GM12878 (cell line): ENCODE measurements at regions not wholly inside any gene's neighbourhood (a gene's known extent, or its start where the extent isn't known, plus 50 kb on each side); places are given as distances from the start of the nearest gene placed in this dataset.

Experiments used
- ATAC-seq: fragments of 200-7000 bp; cut with Tn5 transposase; 3 replicates; pipeline ENCODE4 v1.9.1; 2020; ENCODE audit warnings: mild to moderate bottlenecking, moderate library complexity
- BruUV-seq: library from RNA; stranded (reverse); fragments of 400-500 nt; replicated peaks from 2 replicates; lab custom pipeline; 2021; lab: Mats Ljungman, UMichigan
- CTCF ChIA-PET: fragments of 300-600 bp; sonication (Branson Sonifier 250); formaldehyde crosslinking; extraction: SDS; loops from one replicate; lab custom pipeline; 2021; ENCODE audit warnings: inconsistent platforms; lab: Yijun Ruan, JAX
- POLR2A ChIA-PET: fragments of 350-600 bp; formaldehyde crosslinking; extraction: SDS; loops from one replicate; lab custom pipeline; 2021; ENCODE audit warnings: inconsistent platforms; lab: Charles Lee
- RAD21 ChIA-PET: fragments of 300-600 bp; sonication (Branson Sonifier 250); formaldehyde crosslinking; loops from one replicate; lab custom pipeline; 2023; ENCODE audit warnings: antibody characterized with exemption; ENCODE audit not compliant: unreplicated experiment; lab: Charles Lee
- SMC1A ChIA-PET: fragments of 300-600 bp; sonication (Branson Sonifier 250); formaldehyde crosslinking; loops from one replicate; lab custom pipeline; 2023; ENCODE audit not compliant: unreplicated experiment, uncharacterized antibody; lab: Charles Lee
- DNase-seq: peaks from one replicate; pipeline ENCODE4 v3.0.0-alpha.2; 2011; ENCODE audit warnings: low read depth, low spot score
- FAIRE-seq: peaks from 3 replicates; lab custom pipeline; 2011; peaks lifted over from hg19 to GRCh38; lab: Jason Lieb, UNC
- H2AFZ ChIP-seq: 2 replicates; pipeline ENCODE4 v1.6.0; 2011; ENCODE audit warnings: low read depth, low read length, control low read depth; ENCODE audit not compliant: control insufficient read depth
- H3K27ac ChIP-seq: 2 replicates; pipeline ENCODE4 v1.5.1; 2011; ENCODE audit warnings: control low read depth; ENCODE audit not compliant: control insufficient read depth, insufficient read depth
- H3K27me3 ChIP-seq, 2 experiments: replicated peaks in 1 of 2; 2 replicates each; pipeline versions ENCODE4 v1.6.0 to v1.6.1; 2011; ENCODE audit warnings: low read length in 1 of 2; ENCODE audit not compliant: control insufficient read depth in 2 of 2, insufficient read depth in 2 of 2
- H3K36me3 ChIP-seq, 2 experiments: 2 replicates each; pipeline ENCODE4 v1.5.1; 2011; ENCODE audit warnings: low read length in 1 of 2; ENCODE audit not compliant: control insufficient read depth in 2 of 2, insufficient read depth in 2 of 2
- H3K4me1 ChIP-seq: 2 replicates; pipeline ENCODE4 v1.6.1; 2011; ENCODE audit warnings: mild to moderate bottlenecking, low read length, moderate library complexity, mixed read lengths; ENCODE audit not compliant: control insufficient read depth, insufficient read depth
- H3K4me2 ChIP-seq: 2 replicates; pipeline ENCODE4 v1.6.0; 2011; ENCODE audit warnings: control low read depth; ENCODE audit not compliant: control insufficient read depth, insufficient read depth
- H3K4me3 ChIP-seq: fragments of 200-600 bp; sonication (generic); 2 replicates; pipeline ENCODE4 v1.5.1; 2016
- H3K79me2 ChIP-seq: 2 replicates; pipeline ENCODE4 v1.6.0; 2011; ENCODE audit warnings: low read length; ENCODE audit not compliant: control insufficient read depth, insufficient read depth
- H3K9ac ChIP-seq: 2 replicates; pipeline ENCODE4 v1.8.0; 2011; ENCODE audit warnings: low read length, control low read depth, mixed read lengths; ENCODE audit not compliant: control insufficient read depth, insufficient read depth
- H3K9me3 ChIP-seq: replicated peaks from 3 replicates; pipeline ENCODE4 v1.5.1; 2011; ENCODE audit warnings: mild to moderate bottlenecking, low read length; ENCODE audit not compliant: control insufficient read depth, insufficient read depth
- H4K20me1 ChIP-seq: 2 replicates; pipeline ENCODE4 v1.6.0; 2011; ENCODE audit not compliant: control insufficient read depth, insufficient read depth
- ATF7 ChIP-seq: fragments of 450-650 bp; IDR thresholded peaks from 2 replicates; pipeline ENCODE4 v1.6.1; 2016; ENCODE audit warnings: low read depth, mild to moderate bottlenecking
- BCL3 ChIP-seq: IDR thresholded peaks from 2 replicates; pipeline ENCODE4 v1.6.1; 2011; ENCODE audit warnings: borderline replicate concordance, low read depth, mild to moderate bottlenecking, moderate library complexity, low read length; ENCODE audit not compliant: insufficient read depth, poor library complexity, severe bottlenecking
- CUX1 ChIP-seq: IDR thresholded peaks from 2 replicates; pipeline ENCODE4 v1.6.1; 2012; ENCODE audit warnings: improper control_type of control experiment, low read depth, low read length; ENCODE audit not compliant: insufficient replicate concordance
- E4F1 ChIP-seq: fragments of 450-650 bp; IDR thresholded peaks from 2 replicates; pipeline ENCODE4 v1.6.1; 2018; ENCODE audit warnings: borderline replicate concordance, mild to moderate bottlenecking; ENCODE audit not compliant: partially characterized antibody
- ETV6 ChIP-seq, 2 experiments: fragments of 450-650 bp in 1 of 2; IDR thresholded peaks in 1 of 2; conservative IDR thresholded peaks in 1 of 2; 2 replicates each; pipeline ENCODE4 v1.6.1; 2014; ENCODE audit warnings: antibody characterized with exemption in 1 of 2, borderline replicate concordance in 1 of 2, low read depth in 1 of 2, mild to moderate bottlenecking in 1 of 2, moderate library complexity in 1 of 2
- GATAD2B ChIP-seq: fragments of 450-650 bp; conservative IDR thresholded peaks from 2 replicates; pipeline ENCODE4 v1.6.1; 2017; ENCODE audit warnings: low read depth, mild to moderate bottlenecking, moderate library complexity
- HCFC1 ChIP-seq: fragments of 150-350 bp; IDR thresholded peaks from 2 replicates; pipeline ENCODE4 v1.6.1; 2014; ENCODE audit warnings: low read length
- SIN3A ChIP-seq: IDR thresholded peaks from 2 replicates; pipeline ENCODE4 v1.6.1; 2012; ENCODE audit warnings: low read depth, low read length, improper control_type of control experiment
- SIX5 ChIP-seq: IDR thresholded peaks from 2 replicates; pipeline ENCODE4 v1.6.1; 2011; ENCODE audit warnings: mild to moderate bottlenecking, low read depth, low read length, moderate library complexity; ENCODE audit not compliant: severe bottlenecking
- SMARCA5 ChIP-seq: fragments of 450-650 bp; IDR thresholded peaks from 2 replicates; pipeline ENCODE4 v1.6.1; 2017; ENCODE audit warnings: mild to moderate bottlenecking
- SP1 ChIP-seq: IDR thresholded peaks from one replicate; pipeline ENCODE4 v1.6.1; 2011; ENCODE audit warnings: low read depth, low read length
- STAT3 ChIP-seq: IDR thresholded peaks from 2 replicates; pipeline ENCODE4 v1.6.1; 2011; ENCODE audit warnings: low read depth, low read length, improper control_type of control experiment
- SUZ12 ChIP-seq: fragments of 200-600 bp; sonication (generic); IDR thresholded peaks from one replicate; pipeline ENCODE4 v1.6.1; 2018; ENCODE audit warnings: antibody characterized with exemption, mild to moderate bottlenecking; ENCODE audit not compliant: unreplicated experiment
- WRNIP1 ChIP-seq: IDR thresholded peaks from 2 replicates; pipeline ENCODE4 v1.6.1; 2011; ENCODE audit warnings: low read depth, low read length, improper control_type of control experiment, borderline replicate concordance
- WGBS: methylation state at CpG from one replicate; pipeline ENCODE4 v1.1.6; 2016; ENCODE audit warnings: low lambda C conversion rate; ENCODE audit not compliant: insufficient replicate concordance, insufficient coverage; ENCODE audit errors: missing lambda C conversion rate; 5-methylcytosine and 5-hydroxymethylcytosine counted together
- in situ Hi-C: fragments of 300-500 bp; cut with MboI; formaldehyde crosslinking; loops from 9 replicates; pipeline ENCODE4 v1.14.3; 2018; ENCODE audit warnings: mixed read lengths
- intact Hi-C: fragments of 100-400 bp; cut with micrococcal nuclease; formaldehyde crosslinking; loops from one replicate; pipeline ENCODE4 v1.14.2; 2022; ENCODE audit not compliant: unreplicated experiment
- TF ChIP-seq, protein P1 (sequence below): IDR thresholded peaks from 2 replicates; pipeline ENCODE4 v1.6.1; 2011; ENCODE audit warnings: mild to moderate bottlenecking, low read depth, low read length, moderate library complexity; ENCODE audit not compliant: insufficient replicate concordance

GRCh38 chr3:31302343-31302742, 230.4 kb upstream of the STT3B start:
- ChIA-PET RAD21 (no interaction called here), SMC1A (interaction anchor here (0.7 kb wide), 1 partner anchor 16 kb away, joined by 3 read pairs; no protein-coding TSS in a partner anchor), POLR2A (no interaction called here), CTCF (no interaction called here)
- no peak overlapping the region for H3K4me2 ChIP-seq
- no peaks in the 10 kb centered on the region for H3K4me1 ChIP-seq
- H3K79me2 ChIP-seq: no peaks in the 10 kb centered on the region
- DNase-seq (no peak), FAIRE-seq (no peak), ATAC-seq (no peak)
- in situ Hi-C loops: no loop called here
- H3K4me3 ChIP-seq: no peak overlapping the region
- no peak overlapping the region for H3K9ac ChIP-seq
- no peaks in the 10 kb centered on the region; the same call in 1 of the 3 replicates for H3K9me3 ChIP-seq
- H3K36me3 ChIP-seq: no peaks in the 10 kb centered on the region
- BruUV-seq: no TSS peak
- no peaks in the 10 kb centered on the region for H3K27me3 ChIP-seq
- intact Hi-C loops: no loop called here
- H3K27ac ChIP-seq: no peak overlapping the region
- H2AFZ ChIP-seq: no peak overlapping the region
- H4K20me1 ChIP-seq: no peaks in the 10 kb centered on the region
- WGBS: 6% methylated on average over 1 of the region's 1 CpG
- no peak for TF ChIP-seq STAT3
- TF ChIP-seq E4F1: no peak
- TF ChIP-seq SP1: no peak
- TF ChIP-seq SIX5: no peak
- TF ChIP-seq SMARCA5: no peak
- TF ChIP-seq, protein P1, sequence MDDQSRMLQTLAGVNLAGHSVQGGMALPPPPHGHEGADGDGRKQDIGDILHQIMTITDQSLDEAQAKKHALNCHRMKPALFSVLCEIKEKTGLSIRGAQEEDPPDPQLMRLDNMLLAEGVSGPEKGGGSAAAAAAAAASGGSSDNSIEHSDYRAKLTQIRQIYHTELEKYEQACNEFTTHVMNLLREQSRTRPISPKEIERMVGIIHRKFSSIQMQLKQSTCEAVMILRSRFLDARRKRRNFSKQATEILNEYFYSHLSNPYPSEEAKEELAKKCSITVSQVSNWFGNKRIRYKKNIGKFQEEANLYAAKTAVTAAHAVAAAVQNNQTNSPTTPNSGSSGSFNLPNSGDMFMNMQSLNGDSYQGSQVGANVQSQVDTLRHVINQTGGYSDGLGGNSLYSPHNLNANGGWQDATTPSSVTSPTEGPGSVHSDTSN: no peak
- TF ChIP-seq WRNIP1: no peak
- no peak for TF ChIP-seq ATF7
- no peak for TF ChIP-seq HCFC1
- no peak for TF ChIP-seq ETV6 (conservative IDR thresholded peaks at IDR 0.05 in 1 of 2, IDR thresholded peaks at IDR 0.05 in 1 of 2; ENCODE audit: borderline replicate concordance in 1 of 2, low read depth in 1 of 2)
- TF ChIP-seq SUZ12: no peak
- no peak for TF ChIP-seq CUX1
- TF ChIP-seq GATAD2B: no peak
- no peak for TF ChIP-seq SIN3A
- TF ChIP-seq BCL3: no peak
